NCI-H748 (cell line): ENCODE measurements at regions not wholly inside any gene's neighbourhood (a gene's known extent, or its start where the extent isn't known, plus 50 kb on each side); places are given as distances from the start of the nearest gene placed in this dataset.
"Not testable (repeated sequence)": the region's sequence is repeated elsewhere in the genome, so short reads cannot be mapped to it uniquely, and the experiment has no call there.

Source experiments
- DNase-seq: peaks from one replicate; lab custom pipeline; 2025; ENCODE audit not compliant: unreplicated experiment; lab: John Stamatoyannopoulos, UW

GRCh38 chr4:1589098-1589497 is 95.0 kb downstream of the FAM53A start:
- DNase-seq: no peak

- DNase-seq: no peak
Observed at GRCh38 chr4:1588306-1588705, 95.8 kb downstream of the FAM53A start.

DNA sequence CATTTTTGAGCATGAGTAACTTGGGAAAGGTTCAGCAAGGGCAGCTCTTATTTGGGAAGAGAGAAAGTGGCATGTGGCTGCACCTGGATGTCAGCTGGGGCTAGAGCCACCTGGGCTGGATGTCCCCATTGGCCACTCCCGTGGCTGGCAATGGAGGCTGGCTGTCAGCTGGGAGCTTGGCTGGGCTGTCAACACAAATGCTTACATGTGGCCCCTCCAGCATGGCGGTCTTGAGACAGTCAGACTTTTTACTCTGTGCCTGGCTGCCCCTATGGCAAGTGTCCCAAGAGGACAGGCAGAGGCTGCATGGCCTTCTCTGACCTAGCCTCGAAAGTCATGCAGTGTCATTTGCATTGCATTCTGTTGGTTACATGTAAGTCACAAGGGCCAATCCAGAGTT is 99.6 kb downstream of the FAM53A start:
- DNase-seq: no peak

- DNase-seq: no peak
Observed at GRCh38 chr4:1583859-1584258, 100.3 kb downstream of the FAM53A start.

GRCh38 chr4:1583051-1583785 is 100.9 kb downstream of the FAM53A start:
- no peak for DNase-seq

GRCh38 chr4:1582227-1582626 is 101.9 kb downstream of the FAM53A start:
- DNase-seq: no peak

- peak; percentile 59 for DNase-seq
Observed at GRCh38 chr4:1581164-1581894, 102.8 kb downstream of the FAM53A start.

DNA sequence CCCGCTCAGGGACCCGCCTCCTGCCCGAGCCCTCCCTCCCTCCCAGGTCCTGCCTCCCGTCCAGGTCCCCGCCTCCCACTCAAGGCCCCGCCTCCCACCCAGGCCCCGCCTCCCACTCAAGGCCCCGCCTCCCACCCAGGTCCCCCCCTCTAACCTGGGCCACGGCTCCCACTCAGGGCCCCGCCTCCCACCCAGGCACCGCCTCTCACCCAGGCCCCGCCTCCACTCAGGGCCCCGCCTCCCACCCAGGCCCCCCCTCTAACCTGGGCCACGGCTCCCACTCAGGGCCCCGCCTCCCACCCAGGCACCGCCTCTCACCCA is 103.5 kb downstream of the FAM53A start:
- DNase-seq: not testable (repeated sequence)

DNA sequence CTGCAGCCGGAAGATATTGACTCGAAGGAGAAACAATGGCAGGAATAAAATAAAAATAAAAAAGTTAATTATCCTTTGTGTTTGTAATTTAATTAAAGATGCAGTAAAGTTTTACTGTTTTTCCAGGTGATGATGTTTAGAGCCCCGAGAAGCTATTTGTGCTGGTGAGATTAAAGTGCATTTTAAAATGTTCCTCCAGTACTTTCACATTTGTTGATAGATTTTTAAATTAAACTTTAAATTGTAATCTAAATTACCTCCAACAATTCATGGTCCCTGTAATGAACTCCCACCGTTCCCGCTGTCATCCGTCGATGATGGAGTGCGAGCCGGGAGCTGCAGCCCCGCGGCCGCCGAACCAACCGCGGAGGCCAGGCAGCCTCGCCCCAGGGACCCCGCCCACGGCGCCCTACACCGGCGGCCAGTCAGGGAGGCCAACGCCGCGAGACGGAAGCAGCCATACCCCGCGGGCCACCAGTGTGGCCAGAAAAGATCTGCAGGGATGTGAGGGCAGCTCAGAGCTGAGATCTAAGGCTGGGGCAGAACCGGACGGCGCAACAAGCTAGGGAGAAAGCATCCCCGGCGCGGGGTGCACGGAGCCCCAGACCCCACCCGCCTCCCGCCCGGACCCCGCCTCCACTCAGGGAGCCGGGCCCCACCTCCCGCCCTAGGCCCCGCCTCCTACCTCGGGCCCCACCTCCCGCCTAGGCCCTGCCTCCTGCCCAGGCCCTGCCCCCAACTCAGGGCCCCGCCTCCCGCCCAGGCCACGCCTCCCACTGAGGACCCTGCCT is 104.0 kb downstream of the FAM53A start:
- peak; percentile 68 for DNase-seq

DNA sequence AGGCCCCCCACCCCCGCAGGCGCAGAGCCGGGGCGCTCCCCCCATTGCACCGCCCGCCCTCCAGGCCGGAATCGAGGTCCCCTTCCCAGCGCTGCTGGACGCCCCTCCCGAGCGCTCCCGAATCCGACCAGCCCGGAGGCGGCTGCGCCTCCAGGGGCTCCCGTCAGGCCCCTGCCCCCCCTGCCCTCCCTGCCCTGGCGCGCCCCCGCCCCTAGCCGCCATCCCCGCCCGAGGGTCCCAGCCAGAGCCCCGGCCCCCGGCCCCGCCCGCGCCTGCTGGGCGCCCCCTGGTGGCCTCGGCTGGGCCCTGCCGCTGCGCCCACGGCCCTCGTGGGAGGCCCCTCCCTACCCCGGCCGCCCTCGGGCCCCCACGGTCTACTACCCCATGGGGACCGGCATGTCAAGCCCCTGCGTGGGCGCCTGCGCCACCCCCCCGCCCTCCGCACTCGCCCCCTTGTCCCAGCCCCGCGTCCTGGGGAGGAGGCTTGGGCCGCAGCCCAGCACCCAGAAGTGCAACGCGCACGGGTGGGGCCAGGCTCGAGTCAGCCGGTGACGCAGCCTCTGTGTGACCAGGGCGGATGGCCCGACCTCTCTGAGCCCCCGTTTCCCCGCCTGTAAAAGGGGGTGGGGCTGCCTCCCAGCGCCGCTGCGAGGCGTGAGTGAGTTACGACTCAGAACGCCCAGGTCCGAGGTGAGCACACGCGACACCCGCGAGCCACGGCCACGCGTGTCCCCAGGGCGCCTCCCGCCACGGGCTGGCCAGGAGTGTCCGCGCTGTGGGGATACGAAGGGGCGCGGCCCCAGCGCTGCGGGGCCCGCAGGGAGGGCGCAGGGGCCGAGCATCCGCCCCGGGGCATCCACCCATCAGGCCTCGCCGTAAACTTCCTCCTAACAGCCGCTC is 104.9 kb downstream of the FAM53A start:
- DNase-seq: peak; percentile 20

DNA sequence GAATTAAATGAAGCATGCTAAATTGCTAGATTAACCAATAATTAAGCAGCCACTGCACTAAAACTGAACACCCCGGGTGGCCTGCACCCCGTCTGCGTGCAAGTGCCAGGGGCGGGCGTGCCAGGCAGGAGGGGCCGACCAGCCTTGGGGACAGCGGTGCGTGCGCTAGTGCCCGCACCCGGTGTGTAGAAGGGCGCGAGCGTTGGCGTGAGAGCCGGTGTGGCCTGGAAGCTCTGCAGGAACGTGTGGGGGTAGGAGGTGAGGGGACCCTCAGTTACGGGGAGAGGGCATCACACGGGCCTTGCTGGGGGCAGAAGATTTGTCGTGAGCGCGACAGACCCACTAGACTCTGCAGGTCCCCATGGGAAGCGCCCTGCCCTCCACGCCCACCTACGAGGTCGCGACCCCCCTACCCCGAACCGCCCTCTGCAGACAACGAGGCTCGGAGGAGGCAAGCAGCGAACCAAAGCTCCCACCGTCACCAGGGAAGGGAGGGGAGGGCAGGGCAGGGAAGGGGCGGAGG is 105.8 kb downstream of the FAM53A start:
- DNase-seq: no peak

- no peak for DNase-seq
Observed at GRCh38 chr4:1577822-1578217, 106.3 kb downstream of the FAM53A start.

DNA sequence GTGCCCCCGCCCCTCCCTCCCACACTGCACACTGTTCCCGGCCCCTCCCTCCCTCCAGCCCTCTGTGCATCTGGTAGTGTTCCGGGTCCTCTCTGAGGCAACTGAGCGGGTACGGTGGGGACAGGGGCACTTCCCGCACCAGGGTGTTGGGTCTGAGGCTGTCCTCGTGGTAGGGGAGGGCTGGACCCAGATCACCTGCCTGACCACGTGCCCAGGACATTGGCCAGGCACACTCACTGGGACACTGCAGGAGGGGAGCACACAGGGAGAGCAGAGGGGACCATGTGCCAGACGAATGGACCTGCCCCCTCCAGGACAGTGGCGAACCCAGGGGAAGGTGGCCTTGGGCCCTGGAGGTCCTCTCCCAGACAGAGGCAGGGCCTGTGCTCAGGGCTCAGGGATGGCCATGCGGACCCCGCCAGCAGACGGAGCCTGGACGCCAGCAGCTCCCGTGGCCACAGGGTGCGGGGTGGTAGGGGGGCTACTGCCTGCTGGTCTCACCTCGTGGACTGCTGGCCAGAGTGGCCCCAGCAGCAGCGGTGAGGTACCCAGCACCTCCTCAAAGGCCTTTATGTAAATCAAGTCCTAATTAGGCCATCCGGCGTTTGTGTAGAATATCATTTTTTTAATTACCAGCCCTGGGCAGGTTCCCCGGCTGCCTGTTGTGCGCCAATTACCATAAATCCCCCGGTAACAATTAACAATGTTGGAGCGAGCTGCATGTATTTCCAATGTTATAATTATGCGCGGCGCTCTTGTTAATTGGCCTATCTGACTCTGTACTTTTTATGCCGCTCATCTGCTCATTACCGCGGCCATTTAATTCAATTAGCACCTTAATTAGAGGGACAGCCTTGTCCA is 106.9 kb downstream of the FAM53A start:
- DNase-seq: no peak

- DNase-seq: peak; percentile 6
Observed at GRCh38 chr4:1576304-1576960, 107.7 kb downstream of the FAM53A start.

- DNase-seq: no peak
Observed at GRCh38 chr4:1575418-1576303, 108.5 kb downstream of the FAM53A start.

DNA sequence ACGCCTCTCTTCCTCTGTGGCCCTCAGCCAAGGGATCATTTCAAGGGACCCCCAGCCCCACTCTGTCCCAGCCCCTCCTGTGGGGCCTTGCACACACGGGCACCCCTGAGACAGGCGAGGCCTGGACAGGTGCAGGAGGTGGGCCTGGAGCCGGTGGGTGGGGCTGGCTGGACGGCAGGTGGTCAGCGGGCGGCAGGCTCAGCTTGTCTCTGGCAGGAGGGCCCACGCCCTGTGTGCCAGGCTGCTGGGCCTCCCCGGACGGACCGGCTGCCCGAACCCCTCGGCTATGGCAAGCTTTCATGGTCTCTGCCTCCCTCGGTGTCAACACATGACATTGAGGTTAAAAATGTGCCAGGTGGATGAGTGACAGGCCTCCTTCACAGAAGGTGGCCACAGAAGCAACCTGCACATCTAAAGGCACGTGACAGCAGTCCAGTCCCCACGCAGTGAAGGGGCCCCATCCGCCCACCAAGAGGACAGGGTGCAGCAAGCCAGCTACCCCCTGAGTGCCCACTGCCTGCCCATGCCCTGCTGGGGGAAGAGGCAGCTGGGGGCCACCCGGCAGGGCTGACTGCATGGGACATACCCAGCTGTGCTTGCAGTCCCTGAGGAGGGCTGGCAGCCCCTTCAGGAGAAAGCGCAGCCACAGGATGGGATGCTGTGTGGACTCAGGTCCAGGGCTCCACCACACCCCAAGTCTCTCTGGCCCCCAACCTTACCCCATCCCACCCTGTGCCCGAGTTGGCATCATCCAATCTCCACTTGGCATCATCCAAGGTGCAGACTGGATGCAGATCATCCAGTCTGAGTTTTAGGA is 109.3 kb downstream of the FAM53A start:
- DNase-seq: no peak

GRCh38 chr4:1573830-1574459 is 110.2 kb downstream of the FAM53A start:
- DNase-seq: no peak
